Astrocyte (in vitro differentiated cells and primary cell): ENCODE measurements at regions not wholly inside any gene's neighbourhood (a gene's known extent, or its start where the extent isn't known, plus 50 kb on each side); places are given as distances from the start of the nearest gene placed in this dataset.

Source experiments
- CTCF ChIP-seq: IDR thresholded peaks from 2 replicates; pipeline ENCODE4 v1.5.1; 2011; ENCODE audit warnings: low read depth, mild to moderate bottlenecking, inconsistent platforms, low read length, moderate library complexity; ENCODE audit not compliant: insufficient read depth
- EZH2 ChIP-seq: IDR thresholded peaks from 2 replicates; pipeline ENCODE4 v1.6.1; 2012; ENCODE audit warnings: mild to moderate bottlenecking, low read length, inconsistent platforms; ENCODE audit not compliant: insufficient read depth

GRCh38 chr22:48267681-48268080 lies 1505.2 kb downstream of the TBC1D22A start:
- TF ChIP-seq CTCF (no peak), EZH2 (no peak)
